ENCODE measurements at regions not wholly inside any gene's neighbourhood (a gene's known extent, or its start where the extent isn't known, plus 50 kb on each side); places are given as distances from the start of the nearest gene placed in this dataset.

GRCh38 chr18:64244571-64244970, 95.7 kb upstream of the LINC00305 start:
- H3K9me3 ChIP-seq = no peaks in the 10 kb centered on the region
- no peak overlapping the region for H3K27ac ChIP-seq
- H3K36me3 ChIP-seq = no peaks in the 10 kb centered on the region
- no peak for TF ChIP-seq CTCF (IDR thresholded peaks at IDR 0.05)
- no peak overlapping the region for H3K4me3 ChIP-seq (ENCODE audit: low read depth in 1 of 2, low read length in 1 of 2)
- no peaks in the 10 kb centered on the region for H3K4me1 ChIP-seq (ENCODE audit: control insufficient read depth in 1 of 2, insufficient read depth in 1 of 2, low read depth in 1 of 2, low read length in 1 of 2)
- H3K27me3 ChIP-seq = no peaks in the 10 kb centered on the region

DNA sequence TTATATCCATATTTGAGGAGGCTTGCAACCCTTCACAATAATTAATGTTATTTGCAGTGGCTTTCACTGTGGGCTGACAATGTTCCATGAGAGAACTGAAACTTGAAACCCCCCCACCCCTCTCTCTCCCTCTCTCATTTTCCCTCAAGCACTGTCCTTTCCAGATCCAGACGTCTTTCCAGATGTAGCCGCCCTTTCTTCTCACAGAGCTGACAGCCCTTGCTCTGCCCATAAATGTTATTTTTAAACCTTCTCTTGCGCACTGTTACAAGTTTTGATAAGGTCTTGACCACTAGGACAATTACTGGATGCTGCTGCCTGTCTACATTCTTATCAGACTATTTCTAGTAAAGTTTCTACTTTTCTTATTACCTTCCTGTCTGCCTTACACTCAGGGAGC, 91.4 kb upstream of the LINC00305 start:
- H3K9me3 ChIP-seq = no peaks in the 10 kb centered on the region
- no peak for TF ChIP-seq CTCF (IDR thresholded peaks at IDR 0.05)
- H3K36me3 ChIP-seq = no peaks in the 10 kb centered on the region
- no peaks in the 10 kb centered on the region for H3K4me1 ChIP-seq (ENCODE audit: control insufficient read depth in 1 of 2, insufficient read depth in 1 of 2, low read depth in 1 of 2, low read length in 1 of 2)
- H3K4me3 ChIP-seq (ENCODE audit: low read depth in 1 of 2, low read length in 1 of 2) = no peak overlapping the region
- no peaks in the 10 kb centered on the region for H3K27me3 ChIP-seq
- no peak overlapping the region for H3K27ac ChIP-seq

DNA sequence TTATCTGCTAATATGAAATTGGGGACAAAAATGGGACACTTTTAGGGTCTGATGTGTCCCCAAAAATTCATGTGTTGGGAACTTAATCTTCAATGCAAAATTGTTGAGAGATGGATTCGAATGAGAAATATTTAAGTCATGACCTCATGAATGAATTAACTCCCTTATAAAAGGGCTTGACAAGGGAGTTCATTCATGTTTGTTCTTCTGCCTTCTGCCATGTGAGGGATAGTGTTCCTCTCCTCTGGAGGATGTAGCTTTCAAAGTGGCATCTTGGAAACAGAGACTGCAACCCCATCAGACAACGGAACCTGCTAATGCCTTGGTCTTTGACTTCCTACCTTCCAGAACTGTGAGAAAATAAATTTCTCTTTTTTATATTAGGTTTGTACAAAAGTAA, 89.2 kb upstream of the LINC00305 start:
- Histone ChIP-seq H3K27ac (no peak overlapping the region), H3K36me3 (no peaks in the 10 kb centered on the region), H3K4me1 (ENCODE audit: control insufficient read depth in 1 of 2, insufficient read depth in 1 of 2, low read depth in 1 of 2, low read length in 1 of 2) (no peaks in the 10 kb centered on the region), H3K4me3 (ENCODE audit: low read depth in 1 of 2, low read length in 1 of 2) (no peak overlapping the region), H3K9me3 (no peaks in the 10 kb centered on the region), H3K27me3 (no peaks in the 10 kb centered on the region)
- no peak for TF ChIP-seq CTCF (IDR thresholded peaks at IDR 0.05)

DNA sequence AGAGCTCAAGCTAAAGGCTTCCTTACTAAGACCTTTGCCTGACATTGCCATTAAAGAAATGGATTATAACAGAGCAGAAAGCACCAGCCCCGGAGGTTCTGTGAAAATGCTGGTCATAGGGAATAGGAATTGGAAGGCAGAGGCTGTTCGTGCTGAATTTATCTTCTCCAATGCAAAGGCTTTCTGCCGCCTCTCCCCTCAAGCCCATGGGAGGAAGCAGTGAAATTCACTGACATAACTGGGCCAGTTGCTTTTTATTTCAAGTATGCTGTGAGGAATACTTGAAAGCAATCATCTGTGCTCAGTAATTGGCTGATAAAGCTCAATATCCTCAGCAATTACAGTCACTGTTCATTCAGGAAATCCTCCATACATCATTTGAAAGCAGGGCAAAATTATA, 85.4 kb upstream of the LINC00305 start:
- Histone ChIP-seq H3K9me3 (no peaks in the 10 kb centered on the region), H3K4me3 (ENCODE audit: low read depth in 1 of 2, low read length in 1 of 2) (no peak overlapping the region), H3K27ac (no peak overlapping the region), H3K4me1 (ENCODE audit: control insufficient read depth in 1 of 2, insufficient read depth in 1 of 2, low read depth in 1 of 2, low read length in 1 of 2) (no peaks in the 10 kb centered on the region), H3K36me3 (no peaks in the 10 kb centered on the region), H3K27me3 (no peaks in the 10 kb centered on the region)
- no peak for TF ChIP-seq CTCF (IDR thresholded peaks at IDR 0.05)

DNA sequence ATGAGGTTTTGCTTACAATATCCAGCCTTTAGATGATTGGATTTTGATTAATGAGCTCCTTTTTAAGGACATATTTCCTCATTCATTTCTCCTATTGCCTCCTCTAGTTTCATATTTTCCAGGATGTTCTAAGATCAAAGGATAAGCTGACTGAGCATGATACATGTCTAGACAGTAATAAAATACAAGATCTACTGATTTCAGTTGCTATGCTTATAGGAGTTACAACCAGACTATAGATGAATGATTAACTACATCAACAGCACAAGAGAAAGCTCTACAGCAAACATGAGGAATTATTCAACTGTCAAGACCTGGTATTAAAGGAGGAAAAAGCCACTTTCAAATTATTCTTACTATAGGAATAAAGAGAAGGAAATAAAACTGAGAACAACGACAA, 85.0 kb upstream of the LINC00305 start:
- Histone ChIP-seq H3K27ac (no peak overlapping the region), H3K36me3 (no peaks in the 10 kb centered on the region), H3K27me3 (no peaks in the 10 kb centered on the region), H3K4me1 (ENCODE audit: control insufficient read depth in 1 of 2, insufficient read depth in 1 of 2, low read depth in 1 of 2, low read length in 1 of 2) (no peaks in the 10 kb centered on the region), H3K9me3 (no peaks in the 10 kb centered on the region), H3K4me3 (ENCODE audit: low read depth in 1 of 2, low read length in 1 of 2) (no peak overlapping the region)
- no peak for TF ChIP-seq CTCF (IDR thresholded peaks at IDR 0.05)

DNA sequence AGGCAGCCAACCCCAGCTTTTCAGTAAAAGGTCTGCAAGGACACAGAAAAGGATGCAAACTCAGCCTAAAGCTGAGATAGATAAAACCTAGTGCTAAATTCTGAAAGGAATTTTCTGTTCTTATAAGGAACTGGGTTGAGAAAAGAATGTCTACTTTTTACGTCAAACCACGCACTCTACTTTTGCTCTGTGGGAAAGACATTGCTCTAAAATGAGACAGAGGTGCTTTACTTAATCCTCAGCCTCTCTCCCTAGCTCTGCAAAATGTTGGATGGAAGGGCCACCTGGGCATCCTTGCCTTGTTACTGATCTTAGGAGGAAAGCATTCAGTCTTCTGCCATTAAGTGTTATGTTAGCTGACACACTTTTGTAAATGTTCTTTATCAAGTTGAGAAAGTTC, 72.1 kb upstream of the LINC00305 start:
- Histone ChIP-seq H3K36me3 (no peaks in the 10 kb centered on the region), H3K9me3 (no peaks in the 10 kb centered on the region), H3K27ac (no peak overlapping the region), H3K27me3 (no peaks in the 10 kb centered on the region), H3K4me1 (ENCODE audit: control insufficient read depth in 1 of 2, insufficient read depth in 1 of 2, low read depth in 1 of 2, low read length in 1 of 2) (no peaks in the 10 kb centered on the region), H3K4me3 (ENCODE audit: low read depth in 1 of 2, low read length in 1 of 2) (no peak overlapping the region)
- TF ChIP-seq CTCF (IDR thresholded peaks at IDR 0.05) = no peak
